B cell (primary cell): ENCODE measurements at regions not wholly inside any gene's neighbourhood (a gene's known extent, or its start where the extent isn't known, plus 50 kb on each side); places are given as distances from the start of the nearest gene placed in this dataset.

Source experiments
- ATAC-seq: fragments of 200-7000 bp; cut with Tn5 transposase; one replicate; pipeline ENCODE4 v1.10.0; 2021; ENCODE audit warnings: low read depth, mild to moderate bottlenecking, moderate number of reproducible peaks, moderate library complexity
- CTCF ChIA-PET: fragments of 350-600 bp; sonication (Branson Sonifier 250); formaldehyde crosslinking; loops from one replicate; lab custom pipeline; 2021; ENCODE audit warnings: antibody characterized with exemption, inconsistent platforms; lab: Charles Lee
- POLR2A ChIA-PET: fragments of 350-600 bp; sonication (Branson Sonifier 250); formaldehyde crosslinking; loops from one replicate; lab custom pipeline; 2021; ENCODE audit warnings: antibody characterized with exemption; lab: Charles Lee
- DNase-seq: peaks from one replicate; pipeline ENCODE4 v3.0.0; 2013
- H2AFZ ChIP-seq: 2 replicates; pipeline ENCODE4 v1.6.1; 2012; ENCODE audit warnings: mild to moderate bottlenecking, low read depth, low read length; ENCODE audit not compliant: insufficient read depth, poor library complexity, severe bottlenecking
- H3K27ac ChIP-seq, 2 donors: 1 replicate in 1 of 2; 2 replicates in 1 of 2; pipeline ENCODE4 v1.5.1; 2012 to 2013; ENCODE audit warnings: low read length in 2 of 2, mild to moderate bottlenecking in 2 of 2, moderate library complexity in 1 of 2
- H3K27me3 ChIP-seq, 4 experiments: fragments of 200-600 bp in 1 of 4; sonication (generic) in 1 of 4; replicated peaks in 1 of 4; 1 replicate in 2 of 4; 2 replicates in 2 of 4; pipeline versions ENCODE4 v1.6.1 to v1.7.0; 2013 to 2016; ENCODE audit warnings: low read length in 3 of 4, mild to moderate bottlenecking in 2 of 4, mixed read lengths in 1 of 4, moderate library complexity in 1 of 4; ENCODE audit not compliant: insufficient read depth in 4 of 4, control insufficient read depth in 3 of 4; ENCODE audit errors: control extremely low read depth in 1 of 4
- H3K36me3 ChIP-seq, 2 experiments: replicated peaks in 1 of 2; 1 replicate in 1 of 2; 2 replicates in 1 of 2; pipeline versions ENCODE4 v1.6.1 to v1.7.1; 2013; ENCODE audit warnings: low read length in 1 of 2; ENCODE audit not compliant: insufficient read depth in 2 of 2, control insufficient read depth in 1 of 2; ENCODE audit errors: control extremely low read depth in 1 of 2, extremely low read depth in 1 of 2
- H3K4me1 ChIP-seq, 2 donors: fragments of 200-600 bp in 1 of 2; sonication (generic) in 1 of 2; 1 replicate in 1 of 2; 2 replicates in 1 of 2; pipeline versions ENCODE4 v1.5.1 to v1.6.1; 2013 to 2017; ENCODE audit warnings: low read length in 2 of 2; ENCODE audit not compliant: control insufficient read depth in 2 of 2, insufficient read depth in 2 of 2
- H3K4me2 ChIP-seq: replicated peaks from 2 replicates; pipeline ENCODE3; 2012; ENCODE audit warnings: mild to moderate bottlenecking, low read depth, low read length; ENCODE audit not compliant: poor library complexity, severe bottlenecking
- H3K4me3 ChIP-seq, 5 experiments: fragments of 200-600 bp in 1 of 5; sonication (generic) in 1 of 5; 1 replicate in 3 of 5; 2 replicates in 2 of 5; pipeline versions ENCODE4 v1.5.1 to v1.7.0; 2011 to 2016; ENCODE audit warnings: low read length in 4 of 5, mild to moderate bottlenecking in 4 of 5, low read depth in 2 of 5, control low read depth in 1 of 5, moderate library complexity in 1 of 5; ENCODE audit not compliant: insufficient read depth in 1 of 5; ENCODE audit errors: control extremely low read depth in 1 of 5, extremely low read depth in 1 of 5
- H3K79me2 ChIP-seq: fragments of 200-600 bp; sonication (generic); one replicate; pipeline ENCODE4 v1.6.0; 2016; ENCODE audit warnings: low read length; ENCODE audit not compliant: control insufficient read depth, insufficient read depth
- H3K9ac ChIP-seq: fragments of 200-600 bp; sonication (generic); 2 replicates; pipeline ENCODE4 v1.6.1; 2017; ENCODE audit warnings: mild to moderate bottlenecking, low read length, moderate library complexity
- H3K9me3 ChIP-seq, 3 donors: one replicate each; pipeline versions ENCODE4 v1.6.1 to v1.7.1; 2013; ENCODE audit warnings: low read length in 2 of 3; ENCODE audit not compliant: control insufficient read depth in 2 of 3, insufficient read depth in 1 of 3; ENCODE audit errors: control extremely low read depth in 1 of 3
- H4K20me1 ChIP-seq: 2 replicates; pipeline ENCODE4 v1.6.0; 2012; ENCODE audit warnings: mild to moderate bottlenecking, low read length; ENCODE audit not compliant: insufficient read depth, control insufficient read depth, poor library complexity, severe bottlenecking
- H3K27ac Mint-ChIP-seq: one replicate; pipeline ENCODE4 v1.8.0; 2021; ENCODE audit warnings: mixed read lengths
- H3K27me3 Mint-ChIP-seq: one replicate; pipeline ENCODE4 v1.8.0; 2021; ENCODE audit warnings: mixed read lengths
- H3K4me1 Mint-ChIP-seq: one replicate; pipeline ENCODE4 v1.8.0; 2021; ENCODE audit warnings: mixed read lengths
- H3K4me3 Mint-ChIP-seq: one replicate; pipeline ENCODE4 v1.8.0; 2021; ENCODE audit warnings: mixed read lengths
- H3K9me3 Mint-ChIP-seq: one replicate; pipeline ENCODE4 v1.8.0; 2022; ENCODE audit warnings: mixed read lengths; ENCODE audit not compliant: insufficient read depth
- EZH2 ChIP-seq: IDR thresholded peaks from 2 replicates; pipeline ENCODE4 v1.6.1; 2012; ENCODE audit warnings: borderline replicate concordance, low read depth, mild to moderate bottlenecking, moderate library complexity, low read length; ENCODE audit not compliant: insufficient read depth, poor library complexity, severe bottlenecking
- WGBS: methylation state at CpG from one replicate; pipeline ENCODE4 v1.1.5; 2013; ENCODE audit warnings: missing lambda C conversion rate; ENCODE audit not compliant: insufficient coverage; 5-methylcytosine and 5-hydroxymethylcytosine counted together
- intact Hi-C: fragments of 100-400 bp; cut with micrococcal nuclease; formaldehyde crosslinking; loops from one replicate; pipeline ENCODE4 v1.10.0; 2022
- TF ChIP-seq, protein P1 (sequence below): fragments of 200-600 bp; IDR thresholded peaks from one replicate; pipeline ENCODE4 v1.8.0; 2022; ENCODE audit warnings: antibody characterized with exemption, mild to moderate bottlenecking

- POLR2A ChIA-PET: no interaction called here
- H3K9me3 Mint-ChIP-seq: peaks cover 3% of the 10 kb centered on the region
- TF ChIP-seq, protein P1, sequence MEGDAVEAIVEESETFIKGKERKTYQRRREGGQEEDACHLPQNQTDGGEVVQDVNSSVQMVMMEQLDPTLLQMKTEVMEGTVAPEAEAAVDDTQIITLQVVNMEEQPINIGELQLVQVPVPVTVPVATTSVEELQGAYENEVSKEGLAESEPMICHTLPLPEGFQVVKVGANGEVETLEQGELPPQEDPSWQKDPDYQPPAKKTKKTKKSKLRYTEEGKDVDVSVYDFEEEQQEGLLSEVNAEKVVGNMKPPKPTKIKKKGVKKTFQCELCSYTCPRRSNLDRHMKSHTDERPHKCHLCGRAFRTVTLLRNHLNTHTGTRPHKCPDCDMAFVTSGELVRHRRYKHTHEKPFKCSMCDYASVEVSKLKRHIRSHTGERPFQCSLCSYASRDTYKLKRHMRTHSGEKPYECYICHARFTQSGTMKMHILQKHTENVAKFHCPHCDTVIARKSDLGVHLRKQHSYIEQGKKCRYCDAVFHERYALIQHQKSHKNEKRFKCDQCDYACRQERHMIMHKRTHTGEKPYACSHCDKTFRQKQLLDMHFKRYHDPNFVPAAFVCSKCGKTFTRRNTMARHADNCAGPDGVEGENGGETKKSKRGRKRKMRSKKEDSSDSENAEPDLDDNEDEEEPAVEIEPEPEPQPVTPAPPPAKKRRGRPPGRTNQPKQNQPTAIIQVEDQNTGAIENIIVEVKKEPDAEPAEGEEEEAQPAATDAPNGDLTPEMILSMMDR: no peak
- TF ChIP-seq EZH2: no peak
- DNase-seq (no peak), ATAC-seq (no peak)
- H3K9ac ChIP-seq: no peak overlapping the region
- no peak overlapping the region for H3K27ac Mint-ChIP-seq
- H3K27me3 ChIP-seq: no peaks in the 10 kb centered on the region
- H3K4me2 ChIP-seq: no peak overlapping the region
- H3K27ac ChIP-seq: no peak overlapping the region
- CTCF ChIA-PET: interaction anchor here (1.2 kb wide), 1 partner anchor 11 kb away, joined by 3 read pairs; no protein-coding TSS in a partner anchor
- H2AFZ ChIP-seq: no peak overlapping the region
- no peak overlapping the region for H3K4me3 Mint-ChIP-seq
- intact Hi-C loops: no loop called here
- no peaks in the 10 kb centered on the region for H3K27me3 Mint-ChIP-seq
- 97% methylated on average over 5 of the region's 6 CpGs for WGBS
- no peaks in the 10 kb centered on the region for H4K20me1 ChIP-seq
- H3K79me2 ChIP-seq: no peaks in the 10 kb centered on the region
- no peaks in the 10 kb centered on the region for H3K4me1 ChIP-seq
- no peak overlapping the region for H3K4me3 ChIP-seq
- H3K36me3 ChIP-seq: no peaks in the 10 kb centered on the region
- no peaks in the 10 kb centered on the region for H3K9me3 ChIP-seq
- no peaks in the 10 kb centered on the region for H3K4me1 Mint-ChIP-seq
These were observed 202.1 kb upstream of the TLE4 start for GRCh38 chr9:79369676-79370075.

DNA sequence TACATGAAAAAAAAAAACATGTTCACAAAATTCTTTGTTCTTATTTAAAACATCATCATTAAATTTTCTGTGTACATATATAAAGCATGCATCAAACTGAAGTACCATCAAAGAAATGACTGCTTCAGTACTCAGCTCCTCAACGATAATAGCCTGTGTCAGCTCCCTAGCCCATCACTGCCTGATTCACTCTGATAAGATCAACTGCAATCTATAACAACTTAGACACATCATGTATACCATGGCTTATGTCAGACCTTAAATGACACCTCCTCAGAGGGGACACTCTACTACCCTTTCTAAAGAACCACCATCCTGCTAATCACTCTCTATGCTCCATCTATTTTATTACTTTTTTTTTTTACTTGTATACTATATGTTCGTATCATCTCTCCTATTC is 200.5 kb upstream of the TLE4 start:
- no peaks in the 10 kb centered on the region for H3K79me2 ChIP-seq
- no peaks in the 10 kb centered on the region for H3K4me1 Mint-ChIP-seq
- ATAC-seq: no peak

More for the DNA sequence above, 200.5 kb upstream of the TLE4 start:
- Histone ChIP-seq H3K27me3 (no peaks in the 10 kb centered on the region), H3K4me2 (no peak overlapping the region), H3K27ac (no peak overlapping the region), H3K36me3 (no peaks in the 10 kb centered on the region), H3K9ac (no peak overlapping the region), H3K4me3 (no peak overlapping the region), H2AFZ (no peak overlapping the region), H3K9me3 (no peaks in the 10 kb centered on the region), H3K4me1 (no peaks in the 10 kb centered on the region), H4K20me1 (no peaks in the 10 kb centered on the region)
- H3K9me3 Mint-ChIP-seq: peaks cover 3% of the 10 kb centered on the region
- no peak for TF ChIP-seq EZH2
- TF ChIP-seq, protein P1: no peak
- WGBS: 89% methylated on average over 1 of the region's 2 CpGs
- ChIA-PET CTCF (no interaction called here), POLR2A (no interaction called here)
- no peak overlapping the region for H3K4me3 Mint-ChIP-seq
- no peak for DNase-seq
- intact Hi-C loops: no loop called here
- H3K27ac Mint-ChIP-seq: no peak overlapping the region
- no peaks in the 10 kb centered on the region for H3K27me3 Mint-ChIP-seq
